CD4-positive, alpha-beta T cell treated with Interleukin-4 for 4 hours (primary cell): ENCODE measurements at regions not wholly inside any gene's neighbourhood (a gene's known extent, or its start where the extent isn't known, plus 50 kb on each side); places are given as distances from the start of the nearest gene placed in this dataset.

Experiments used
- DNase-seq: peaks from one replicate; pipeline ENCODE4 v3.0.0-alpha.2; 2020

DNA sequence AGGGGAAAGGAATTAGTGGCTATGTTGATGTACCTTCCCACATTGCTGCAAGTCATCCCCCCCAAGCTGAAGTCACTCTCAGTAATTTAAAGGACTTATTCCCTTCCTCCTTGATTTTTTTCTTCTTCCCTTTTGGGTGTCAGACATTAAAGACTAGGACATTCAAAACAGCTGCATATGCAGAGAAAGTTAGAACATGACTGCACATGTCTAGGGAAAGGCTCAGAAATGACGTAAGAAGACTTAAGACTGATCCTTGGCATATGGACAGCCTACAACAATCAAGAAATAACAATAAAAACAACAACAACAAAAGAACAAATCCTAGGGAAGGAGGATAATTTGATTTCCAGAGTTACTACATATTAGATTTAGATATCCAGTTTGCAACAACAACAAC is 997.5 kb downstream of the TLE4 start:
- no peak for DNase-seq

DNA sequence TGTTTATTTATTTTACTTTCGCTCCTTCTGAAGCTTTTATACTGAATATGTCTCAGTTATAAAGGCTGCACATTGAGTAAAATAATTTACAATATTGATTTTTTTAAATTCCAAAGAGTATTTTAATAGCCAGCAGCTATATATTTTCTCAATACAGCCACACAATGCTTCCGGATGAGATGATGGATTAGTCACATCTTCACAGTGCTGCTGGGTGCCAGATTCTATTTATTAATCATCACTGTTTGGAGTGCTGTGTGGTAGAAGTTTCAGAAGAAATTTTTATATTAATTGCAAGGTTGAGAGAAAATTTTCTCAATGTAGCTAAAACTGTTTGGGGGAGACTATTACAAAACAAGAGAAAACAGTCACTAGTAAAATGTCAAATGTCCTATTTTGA is 989.8 kb downstream of the TLE4 start:
- DNase-seq = no peak

DNA sequence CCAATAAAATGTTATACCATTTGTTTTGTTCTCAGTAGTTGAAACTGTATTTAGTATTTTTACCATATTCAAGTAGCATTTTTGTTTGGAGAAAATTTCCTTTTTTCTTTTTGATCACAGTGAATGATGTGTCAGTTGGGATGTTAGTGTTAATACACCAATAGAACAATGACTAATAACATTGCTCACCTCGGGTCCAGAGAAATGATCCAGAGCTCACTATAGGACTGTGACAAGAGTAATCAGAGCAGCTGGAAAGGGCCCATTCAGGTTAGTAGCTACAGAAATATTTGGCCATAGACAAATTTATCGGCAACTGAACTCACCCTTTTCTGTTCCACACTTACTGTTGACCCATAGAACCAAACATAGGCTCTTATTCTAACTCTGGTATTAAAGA is 989.2 kb downstream of the TLE4 start:
- no peak for DNase-seq

GRCh38 chr9:80557256-80557655 is 985.5 kb downstream of the TLE4 start:
- no peak for DNase-seq

DNA sequence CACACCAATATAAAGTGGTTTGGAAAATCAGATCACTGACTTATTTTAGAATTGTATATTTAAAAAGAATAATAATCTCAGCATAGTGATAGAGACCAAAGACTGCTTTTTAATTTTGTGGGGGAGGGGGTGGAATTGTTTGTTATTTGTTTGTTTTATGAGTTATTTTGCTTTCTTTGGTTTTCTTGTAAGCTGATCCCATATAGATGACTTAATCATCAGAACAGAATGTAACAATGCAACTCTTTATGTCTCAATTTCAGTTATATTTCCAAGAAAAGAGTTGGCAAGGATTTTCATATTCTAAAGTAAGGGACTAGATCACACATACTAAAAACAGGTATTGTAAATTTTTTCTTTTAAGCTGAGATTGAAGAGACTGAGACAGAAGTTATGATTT is 984.9 kb downstream of the TLE4 start:
- no peak for DNase-seq

GRCh38 chr9:80555782-80556325 is 984.1 kb downstream of the TLE4 start:
- no peak for DNase-seq

DNA sequence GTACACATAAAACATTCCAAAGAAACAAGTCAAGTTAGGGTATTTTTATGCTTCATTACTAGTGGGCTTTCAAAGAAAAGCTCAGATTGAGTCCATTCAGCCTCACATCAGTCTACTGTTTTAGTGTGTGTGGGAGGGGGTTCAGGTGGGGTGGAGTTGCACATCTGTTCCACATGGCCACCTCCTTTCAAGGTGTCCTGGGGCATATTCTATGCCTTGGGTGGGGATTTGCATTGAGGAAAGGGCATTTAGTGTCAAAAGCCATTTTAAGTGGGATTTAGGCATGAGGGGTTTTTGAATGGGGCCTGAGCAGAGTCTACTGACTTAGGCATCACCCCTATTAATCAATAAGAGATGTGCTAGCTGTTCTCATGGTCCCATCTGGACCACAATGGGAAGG is 983.1 kb downstream of the TLE4 start:
- DNase-seq = no peak

GRCh38 chr9:80554301-80554700 is 982.5 kb downstream of the TLE4 start:
- DNase-seq = no peak

GRCh38 chr9:80552931-80553330 is 981.2 kb downstream of the TLE4 start:
- DNase-seq = no peak

DNA sequence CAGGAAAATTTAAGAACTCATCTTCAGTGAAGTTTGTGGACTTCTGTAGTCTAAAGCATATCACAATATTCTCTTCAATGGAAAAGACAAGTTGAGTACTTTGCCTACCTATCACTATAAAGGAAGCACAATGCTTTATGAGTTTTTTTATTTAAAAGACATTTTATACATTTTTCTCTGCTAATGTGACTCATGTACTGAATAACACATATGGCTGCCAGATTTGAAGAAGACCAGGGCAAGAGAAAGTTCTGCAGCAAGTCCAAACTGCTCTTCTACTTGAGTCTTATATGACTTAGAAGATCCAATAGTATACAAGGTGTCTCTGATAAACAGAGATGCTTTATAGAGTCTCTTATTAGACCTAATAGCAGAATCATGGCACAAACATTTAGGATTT is 978.4 kb downstream of the TLE4 start:
- no peak for DNase-seq

- DNase-seq = no peak
Measured at GRCh38 chr9:80547613-80548012, 975.8 kb downstream of the TLE4 start.

DNA sequence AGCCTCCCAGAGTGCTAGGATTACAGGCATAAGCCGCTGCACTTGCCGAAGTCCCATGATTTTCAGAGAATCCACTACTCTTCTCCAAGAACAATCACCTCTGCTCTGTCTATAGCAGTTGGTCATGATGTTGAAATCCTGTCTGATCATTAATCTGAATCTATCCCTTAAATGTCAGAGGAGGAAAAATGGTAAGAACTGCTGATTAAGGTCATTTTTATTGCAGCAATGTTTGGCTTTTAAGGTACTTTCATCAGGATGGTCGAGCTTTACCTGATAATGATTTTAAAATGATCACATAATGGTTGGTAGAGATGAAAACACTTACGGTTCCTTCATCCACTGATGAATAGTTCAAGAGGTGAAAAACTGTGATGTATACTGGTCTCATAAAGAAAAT is 968.6 kb downstream of the TLE4 start:
- DNase-seq = no peak

DNA sequence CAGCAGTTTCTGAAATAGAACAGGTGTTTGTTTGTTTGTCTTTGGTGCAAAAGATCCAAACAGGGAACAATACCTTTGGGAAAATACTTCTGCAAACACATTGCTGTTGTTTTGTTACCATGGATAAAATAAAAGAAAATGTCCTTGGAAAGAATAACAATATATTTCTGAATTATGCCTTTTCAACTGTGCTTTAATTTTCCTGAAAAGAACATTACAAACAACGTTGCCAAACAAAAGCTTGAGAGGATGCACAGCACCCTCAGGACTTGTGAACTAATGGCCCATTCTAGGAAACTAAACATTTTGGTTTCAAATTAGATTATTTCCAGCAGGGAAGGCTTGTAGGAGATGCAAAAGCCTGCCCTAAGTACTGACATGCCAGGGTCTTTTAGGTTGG is 967.2 kb downstream of the TLE4 start:
- DNase-seq = no peak

DNA sequence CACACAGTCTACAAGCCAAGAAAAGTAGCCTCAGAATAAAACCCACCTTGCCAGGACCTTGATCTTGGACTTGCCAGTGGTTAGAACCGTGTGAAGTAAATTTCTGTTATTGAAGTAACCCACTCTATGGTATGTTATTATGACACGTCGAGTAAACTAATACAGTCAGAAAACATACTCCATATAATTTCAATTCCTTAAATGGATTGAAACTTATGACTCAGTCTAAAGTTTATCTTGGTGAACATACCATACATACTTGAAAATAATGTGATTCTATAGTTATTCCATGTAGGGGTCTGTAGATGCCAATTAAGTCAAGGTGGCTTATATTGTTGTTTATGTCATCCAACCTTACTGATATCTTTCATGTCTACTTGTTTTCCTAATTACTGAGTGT is 950.7 kb downstream of the TLE4 start:
- DNase-seq = no peak

- no peak for DNase-seq
Measured at GRCh38 chr9:80521151-80521550, 949.4 kb downstream of the TLE4 start.

DNA sequence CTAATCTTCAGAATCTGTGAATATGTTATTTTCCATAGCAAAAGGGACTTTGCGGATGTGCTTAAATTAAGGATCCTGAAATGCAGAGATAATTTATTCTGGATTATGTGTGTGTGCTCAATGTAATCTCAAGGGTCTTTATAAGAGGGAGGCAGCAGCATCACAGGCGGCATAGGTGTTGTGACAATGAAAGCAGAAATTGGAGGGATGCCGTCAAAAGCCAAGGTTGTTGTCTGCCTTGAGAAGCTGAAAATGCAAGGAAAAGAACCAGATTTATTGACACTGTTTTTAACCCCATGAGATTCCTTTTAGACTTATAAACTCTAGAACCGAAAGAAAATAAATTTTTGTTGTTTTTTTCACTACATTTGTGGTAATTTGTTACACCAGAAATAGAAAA is 948.5 kb downstream of the TLE4 start:
- no peak for DNase-seq

- no peak for DNase-seq
Measured at GRCh38 chr9:80518441-80518840, 946.7 kb downstream of the TLE4 start.

- DNase-seq = no peak
Measured at GRCh38 chr9:80516679-80517078, 944.9 kb downstream of the TLE4 start.

GRCh38 chr9:80509358-80509757 is 937.6 kb downstream of the TLE4 start:
- no peak for DNase-seq

DNA sequence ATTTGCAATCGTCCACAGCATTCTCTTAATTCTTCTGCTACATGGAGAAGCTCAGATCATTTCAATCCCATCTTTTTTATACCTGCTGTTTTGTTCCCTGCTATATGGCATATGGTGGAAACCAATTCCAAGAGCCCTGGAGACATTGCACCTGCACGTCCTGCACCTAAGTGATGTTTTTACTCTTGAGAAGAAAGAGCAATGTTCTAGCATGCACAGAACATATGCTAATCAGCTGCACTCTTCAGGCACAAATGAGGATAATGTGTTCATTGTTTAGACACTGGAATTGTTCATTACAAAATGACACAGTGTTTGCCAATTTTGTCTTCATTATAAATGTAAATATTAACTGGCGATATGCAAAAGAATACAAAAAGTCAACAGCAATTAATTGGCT is 935.8 kb downstream of the TLE4 start:
- no peak for DNase-seq

- DNase-seq = no peak
Measured at GRCh38 chr9:80504601-80505230, 933.0 kb downstream of the TLE4 start.

DNA sequence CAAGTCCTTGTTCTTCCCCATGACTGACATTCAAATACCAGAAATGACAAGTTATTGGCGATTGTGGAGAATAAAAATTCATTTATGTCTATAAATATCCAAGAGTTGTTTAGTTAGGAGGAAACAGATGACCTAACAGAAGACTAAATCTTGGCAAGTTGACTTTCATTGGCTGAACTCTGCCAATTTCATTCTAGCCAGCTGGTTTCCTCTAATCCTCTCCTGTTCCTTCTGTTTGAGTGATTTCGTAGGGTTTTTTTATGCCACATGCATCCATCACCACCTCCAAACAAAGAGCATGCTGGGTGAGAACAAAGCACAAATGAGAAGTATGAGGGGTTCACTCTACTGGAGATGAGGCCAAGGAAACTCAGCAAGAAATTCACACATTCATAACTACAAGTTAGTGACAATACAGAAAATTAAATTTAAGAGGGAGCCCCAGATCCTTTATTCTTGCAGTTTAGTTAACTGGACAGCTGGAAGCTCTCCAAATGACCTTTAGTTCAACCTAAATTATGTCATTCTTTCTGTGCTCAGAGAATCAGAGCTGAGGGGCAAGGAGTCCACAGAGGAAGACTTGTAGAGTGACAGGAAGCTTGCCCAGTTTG is 932.0 kb downstream of the TLE4 start:
- no peak for DNase-seq

DNA sequence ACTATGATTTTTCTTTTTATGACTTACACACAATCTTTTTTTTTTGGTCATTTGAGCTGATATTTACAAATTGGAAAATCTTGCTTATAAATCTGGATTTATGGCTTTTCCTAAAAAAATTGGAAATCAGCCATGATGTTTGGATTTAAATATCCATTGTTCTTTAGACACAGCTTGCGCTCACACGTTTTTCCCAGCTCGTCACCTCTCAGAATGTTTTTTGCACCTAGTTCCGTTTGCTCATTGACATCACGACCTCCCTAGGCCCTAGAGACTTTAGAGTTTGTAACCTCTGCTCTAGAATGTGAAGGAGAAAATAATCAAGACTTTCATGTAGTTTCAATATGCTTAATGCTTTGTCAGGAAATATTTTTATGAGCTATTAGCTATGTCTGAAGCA is 930.5 kb downstream of the TLE4 start:
- no peak for DNase-seq

DNA sequence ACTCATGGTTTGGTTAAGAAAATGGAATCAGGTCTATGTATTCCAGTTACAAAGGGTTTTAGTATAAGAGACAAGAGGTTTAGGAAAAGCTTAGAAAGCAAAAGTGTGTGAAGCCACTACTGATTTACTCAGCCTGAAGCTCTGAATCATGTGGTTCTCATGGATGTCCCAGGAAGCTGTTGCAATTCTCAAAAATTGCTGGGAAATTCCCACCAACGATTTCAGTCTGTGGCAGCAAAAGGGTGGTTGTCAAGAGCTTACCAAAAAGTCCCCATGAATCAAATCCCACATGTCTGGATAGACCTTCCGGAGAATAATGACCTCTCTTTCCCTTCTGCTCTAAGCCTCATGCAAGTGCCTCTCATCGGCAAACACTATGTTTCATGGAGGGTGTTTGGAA is 929.9 kb downstream of the TLE4 start:
- no peak for DNase-seq

GRCh38 chr9:80500300-80500699 is 928.5 kb downstream of the TLE4 start:
- DNase-seq = no peak
